COLO829 (cell line): ENCODE measurements at regions not wholly inside any gene's neighbourhood (a gene's known extent, or its start where the extent isn't known, plus 50 kb on each side); places are given as distances from the start of the nearest gene placed in this dataset.

Experiments used
- DNase-seq: peaks from one replicate; pipeline ENCODE4 v3.0.0; 2012; ENCODE audit warnings: low spot score

DNA sequence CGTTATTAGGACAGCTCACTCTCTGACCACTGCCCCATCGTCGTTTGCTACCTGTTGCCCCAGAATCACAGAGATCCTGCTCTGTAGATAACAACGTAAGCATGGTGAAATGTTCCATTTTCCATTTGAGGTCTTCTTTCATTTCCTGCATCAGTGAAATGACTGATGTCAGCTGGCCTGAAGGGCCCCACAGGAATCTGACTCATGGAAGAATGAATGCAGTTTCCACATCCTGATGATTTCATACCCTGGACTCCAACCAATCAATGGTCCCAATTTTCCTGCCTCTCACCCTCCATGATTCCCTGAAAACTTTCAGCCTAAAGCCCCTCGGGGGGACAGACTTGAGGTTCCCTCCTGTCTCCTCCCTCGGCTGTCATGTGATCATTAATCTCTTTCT, 394.4 kb upstream of the CDH4 start:
- DNase-seq = no peak

DNA sequence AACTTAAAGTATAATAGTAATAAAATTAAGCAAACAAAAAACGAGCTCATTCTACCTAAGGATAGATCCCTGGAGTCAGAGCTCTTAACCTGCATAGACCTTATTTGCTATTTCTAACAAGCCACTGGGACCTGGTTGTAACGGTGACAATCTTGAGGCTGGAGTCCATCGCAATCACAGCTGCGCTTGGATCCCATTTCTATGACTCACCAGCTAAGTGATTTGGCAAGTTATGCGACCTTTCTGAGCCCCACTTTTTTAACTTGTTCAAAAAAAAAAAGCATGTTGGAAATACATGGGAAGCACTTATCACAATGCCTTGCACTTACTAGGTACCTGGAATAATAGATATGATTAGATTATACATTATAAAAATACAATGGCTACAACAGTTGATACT, 389.5 kb upstream of the CDH4 start:
- DNase-seq = no peak

DNA sequence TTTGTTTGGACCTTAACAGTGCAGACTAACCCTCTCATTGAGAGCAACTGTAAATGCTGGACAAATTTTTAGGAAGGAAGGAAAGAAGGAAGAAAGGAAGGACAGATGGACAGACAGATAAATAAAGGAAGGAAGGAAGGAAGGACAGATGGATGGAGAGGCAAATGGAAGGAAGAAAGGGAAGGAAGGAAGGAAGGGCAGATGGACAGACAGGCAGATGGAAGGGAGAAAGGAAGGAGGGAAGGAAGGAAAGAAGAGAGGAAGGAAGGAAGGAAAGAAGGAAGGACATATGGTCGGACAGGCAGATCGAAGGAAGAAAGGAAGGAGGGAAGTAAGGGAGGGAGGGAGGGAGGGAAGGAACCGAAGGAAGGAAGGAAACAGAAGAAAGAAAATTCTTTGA, 388.5 kb upstream of the CDH4 start:
- DNase-seq = no peak

DNA sequence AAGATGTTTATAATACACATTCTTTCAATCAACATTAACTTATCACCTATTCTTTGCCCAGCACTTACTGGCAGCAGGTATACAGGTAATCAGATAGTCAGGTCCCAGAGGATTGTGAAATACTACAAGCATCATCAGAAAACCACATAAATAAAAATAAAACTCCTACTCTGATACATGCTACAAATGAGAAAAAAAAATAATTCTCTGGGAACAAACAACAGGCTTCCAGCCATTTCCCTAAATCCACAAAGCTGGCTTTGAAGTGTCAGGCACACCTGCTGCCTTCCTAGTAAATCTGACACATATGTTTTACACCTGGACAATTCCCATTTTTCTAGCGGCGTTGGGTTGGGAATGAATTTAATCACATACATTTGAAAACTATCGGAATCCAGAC, 384.5 kb upstream of the CDH4 start:
- DNase-seq = no peak

DNA sequence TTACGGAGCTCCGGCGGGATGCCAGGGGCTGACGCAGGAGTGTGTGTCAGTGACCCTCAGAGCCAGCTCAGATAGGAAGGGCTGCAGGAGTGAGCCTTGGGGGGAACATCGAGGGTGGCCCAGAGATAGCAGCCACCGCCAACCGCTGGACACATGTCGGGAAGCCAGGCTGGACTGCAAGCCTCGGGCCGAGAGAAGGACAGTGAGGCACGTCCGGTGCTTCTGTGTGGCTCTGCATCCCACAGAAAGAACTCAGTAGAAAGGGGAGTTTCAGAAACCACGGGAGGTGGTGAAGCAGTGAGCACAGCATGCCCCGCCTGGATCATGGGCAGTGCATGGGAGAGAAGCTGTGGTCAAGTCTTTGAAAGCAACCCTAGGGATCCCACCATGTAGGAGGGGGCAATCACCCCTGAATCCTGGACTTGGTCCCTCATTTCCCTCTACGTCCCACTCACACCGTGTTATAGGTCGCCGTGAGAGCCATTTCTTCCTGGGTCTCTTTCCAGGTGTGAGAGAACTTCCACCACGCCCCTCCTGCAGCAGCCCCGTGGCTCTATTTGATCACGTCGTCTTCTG, 383.7 kb upstream of the CDH4 start:
- DNase-seq = no peak

DNA sequence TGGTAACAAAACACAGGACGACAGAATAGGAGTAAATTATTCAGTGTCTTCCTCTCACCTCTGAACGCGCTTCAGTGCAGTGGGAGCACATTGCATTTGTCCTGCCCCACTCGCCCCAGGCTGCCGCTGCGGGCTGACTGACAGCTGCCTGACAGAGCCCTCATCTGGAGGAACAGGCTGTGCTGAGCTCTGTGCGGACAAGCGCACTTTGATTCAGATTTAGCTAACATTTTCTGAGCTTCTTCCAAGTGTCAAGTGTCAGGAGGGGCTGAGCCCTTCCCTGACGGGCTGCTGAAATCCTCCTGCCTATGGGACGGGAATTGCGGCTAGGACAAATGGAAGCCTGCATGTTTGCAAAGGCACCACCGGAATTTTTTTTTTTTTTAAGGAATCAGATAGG, 383.0 kb upstream of the CDH4 start:
- no peak for DNase-seq

DNA sequence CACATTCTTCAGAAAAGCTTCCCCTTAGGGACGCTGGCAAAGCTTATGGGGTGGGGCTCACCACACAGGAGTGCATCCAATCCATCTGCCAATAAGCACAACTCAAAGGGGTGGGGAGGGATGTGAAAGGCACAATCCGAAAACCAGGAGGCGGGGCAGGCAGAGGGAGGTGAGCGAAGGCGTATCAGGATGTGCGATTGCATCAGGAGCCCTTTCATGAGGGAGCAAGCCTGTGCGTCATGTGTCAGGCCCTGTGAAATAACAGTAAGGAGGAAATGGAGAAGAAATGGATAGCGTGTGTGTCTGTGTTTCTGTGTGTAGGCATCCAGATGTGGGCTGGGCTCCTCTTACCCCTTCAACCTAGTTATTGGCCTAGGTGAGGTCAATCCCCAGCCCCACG, 382.4 kb upstream of the CDH4 start:
- no peak for DNase-seq

DNA sequence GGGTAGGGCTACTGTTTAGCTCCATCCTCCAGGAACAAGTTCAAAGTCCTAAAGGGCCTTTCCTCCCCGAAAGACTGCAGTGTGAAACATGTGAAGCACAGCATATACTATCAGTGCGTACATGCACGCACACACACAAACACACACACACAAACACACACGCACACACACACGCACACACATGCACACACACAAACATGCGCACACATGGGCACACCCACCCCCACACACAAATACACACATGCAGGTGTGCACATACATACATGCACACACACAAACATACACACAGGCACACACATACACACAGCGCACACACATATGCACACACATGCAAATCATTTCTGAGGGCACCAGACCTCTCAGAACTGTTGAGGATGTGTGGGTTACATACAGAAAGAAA, 382.0 kb upstream of the CDH4 start:
- no peak for DNase-seq

DNA sequence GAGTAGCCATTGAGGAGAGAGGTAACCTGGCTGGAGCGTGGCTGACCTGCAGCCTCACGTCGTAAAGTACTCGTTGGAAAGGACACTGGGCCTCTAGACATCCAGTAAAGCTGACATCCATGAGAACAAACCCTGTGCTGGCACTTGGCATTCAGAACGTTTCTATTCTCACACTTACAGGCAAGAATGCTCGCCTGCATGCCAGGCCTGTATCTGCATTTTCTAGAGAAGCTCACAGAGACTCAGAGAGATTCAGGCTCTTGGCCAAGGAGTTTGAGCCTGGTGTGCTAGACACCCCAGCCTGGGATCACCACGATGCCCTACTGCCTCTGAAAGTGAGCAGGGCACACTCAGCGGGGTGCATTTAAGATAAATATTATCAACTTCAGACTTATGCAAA, 379.8 kb upstream of the CDH4 start:
- no peak for DNase-seq

DNA sequence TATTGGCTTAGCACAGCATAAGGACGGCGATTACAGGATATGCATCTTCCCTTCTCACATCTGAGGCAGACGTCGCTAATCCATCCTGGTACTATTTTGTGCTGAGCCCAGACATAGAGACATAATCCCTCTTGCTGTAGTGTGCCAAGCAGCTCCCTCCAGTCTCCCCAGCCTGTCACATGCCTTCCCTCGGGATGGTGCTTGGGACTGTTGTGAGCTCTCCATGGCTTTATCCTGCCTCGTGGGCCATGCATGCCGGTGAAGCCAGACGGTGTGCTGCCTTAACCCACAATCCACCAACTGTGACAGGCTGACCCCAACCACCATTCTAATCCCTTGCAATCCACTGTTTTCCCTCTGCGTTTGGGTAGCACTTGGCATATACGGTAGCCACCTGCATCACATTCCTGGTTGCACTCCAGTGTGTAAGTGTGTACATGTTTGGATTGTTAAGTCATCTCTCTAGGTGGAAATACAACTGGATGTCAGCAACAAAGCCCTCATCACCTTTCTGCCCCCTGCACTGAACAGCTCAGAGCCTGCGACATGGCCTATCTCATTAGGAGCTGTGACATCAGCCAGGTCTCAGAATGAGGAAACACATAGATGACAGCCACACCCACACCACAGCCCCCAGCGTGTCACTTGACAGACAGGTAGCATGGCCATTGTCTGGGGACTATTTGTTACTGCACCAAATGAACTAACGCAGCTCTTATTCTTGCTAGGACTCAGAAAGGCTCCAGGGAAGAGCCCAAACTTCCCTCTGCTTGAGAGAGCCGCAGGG, 374.8 kb upstream of the CDH4 start:
- no peak for DNase-seq

DNA sequence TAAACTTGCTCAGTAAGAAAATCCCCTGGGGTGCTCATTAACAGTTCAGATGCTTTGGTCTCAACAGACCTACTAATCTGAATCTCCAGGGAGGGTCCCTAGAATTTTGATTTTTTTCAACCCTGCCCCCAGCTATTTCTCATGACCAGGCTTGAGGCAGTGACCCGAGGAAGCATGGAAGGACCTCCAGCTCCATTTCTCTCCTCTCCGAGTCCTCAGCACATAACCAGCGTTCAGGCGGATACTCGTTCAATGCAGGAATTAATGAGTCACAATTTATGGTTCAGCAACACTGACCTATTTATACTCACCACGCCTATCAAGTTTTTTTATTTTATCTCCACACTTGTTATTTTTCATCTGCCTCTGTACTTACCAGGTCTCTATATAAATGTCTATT, 369.2 kb upstream of the CDH4 start:
- no peak for DNase-seq

DNA sequence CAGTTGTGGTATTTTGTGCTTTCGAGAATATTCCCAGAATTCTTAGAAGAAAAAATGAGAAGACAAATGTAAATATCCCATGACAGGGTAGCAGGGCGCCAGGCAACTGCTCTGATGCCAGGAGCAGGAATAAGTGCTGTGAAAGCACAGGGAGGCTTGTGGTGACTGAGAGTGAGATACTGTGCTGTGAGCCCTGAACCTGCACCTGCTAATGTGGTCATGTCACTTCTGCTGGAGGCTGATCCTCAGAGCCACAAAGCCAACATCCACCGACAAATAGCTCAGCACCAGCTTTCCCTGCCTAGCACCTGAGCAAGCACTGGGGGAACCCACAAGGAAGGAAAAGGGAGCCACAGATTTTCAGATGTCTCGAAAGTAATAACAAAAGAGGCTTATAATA, 368.6 kb upstream of the CDH4 start:
- DNase-seq = no peak

DNA sequence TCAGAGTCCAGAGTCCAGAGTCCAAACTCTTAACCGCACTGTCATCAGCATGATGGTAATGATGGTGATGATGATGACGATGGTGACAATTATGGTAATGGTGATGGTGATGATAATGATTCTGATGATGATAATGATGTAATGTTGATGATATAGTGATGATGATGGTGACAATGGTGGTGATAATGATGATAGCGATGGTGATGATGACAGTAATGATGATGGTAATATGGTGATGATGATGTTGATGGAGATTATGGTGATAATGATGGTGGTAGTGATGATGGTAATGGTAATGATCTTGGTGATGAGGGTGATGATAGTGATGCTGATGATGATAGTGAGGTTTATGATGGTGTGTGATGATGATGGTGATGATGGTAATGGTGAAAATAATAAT, 367.8 kb upstream of the CDH4 start:
- no peak for DNase-seq

DNA sequence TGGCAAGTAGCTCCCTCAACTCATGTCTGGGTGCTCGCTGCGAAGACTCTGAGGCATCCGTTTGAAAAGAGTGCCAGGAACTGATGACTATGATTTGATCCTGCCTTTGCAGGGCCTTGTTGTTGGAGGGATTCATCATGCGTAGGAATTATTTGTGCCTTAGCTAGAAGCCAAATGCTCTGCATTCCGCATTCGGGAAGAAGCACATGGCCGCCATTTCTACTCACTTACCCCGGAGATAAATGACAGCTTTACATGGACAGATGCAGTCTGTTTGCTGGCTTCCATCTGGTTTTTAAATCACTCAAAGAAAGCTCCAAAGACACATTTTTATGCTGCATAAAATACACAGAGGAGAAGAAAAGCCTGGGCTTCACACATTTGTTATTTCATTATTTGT, 363.3 kb upstream of the CDH4 start:
- DNase-seq = no peak

DNA sequence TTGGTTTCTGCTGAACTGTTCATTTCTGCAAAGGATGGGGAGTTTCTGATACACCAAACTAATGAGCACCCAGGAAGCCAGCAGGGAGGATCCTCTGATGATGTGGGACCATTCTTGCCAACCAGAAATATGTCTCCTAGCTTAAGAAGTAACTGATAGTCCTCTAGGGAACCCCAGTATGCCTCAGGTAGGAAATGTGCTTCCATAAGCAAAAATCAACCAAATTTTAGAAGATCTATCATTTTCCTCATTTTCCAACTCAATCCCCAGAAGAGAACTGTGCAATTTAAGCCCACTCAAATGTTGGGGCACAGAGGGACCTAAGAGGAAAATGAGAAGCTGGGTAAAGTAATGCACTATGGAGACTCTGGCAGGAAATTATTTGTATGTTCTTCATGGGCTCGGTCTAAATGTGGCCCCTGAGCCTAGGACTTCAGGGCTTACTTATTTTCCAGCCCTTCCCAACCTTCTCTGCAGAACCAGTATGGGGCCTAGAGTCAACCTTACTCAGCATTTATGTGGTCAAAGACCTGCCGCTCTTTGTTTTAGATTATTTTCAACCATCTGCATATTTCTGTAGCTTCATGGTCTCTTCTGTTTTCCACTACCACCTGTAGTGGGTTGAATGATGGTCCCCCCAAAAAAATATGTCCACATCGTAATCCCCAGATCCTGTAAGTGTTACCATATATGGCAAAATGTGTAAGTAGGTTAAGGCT, 359.8 kb upstream of the CDH4 start:
- no peak for DNase-seq

DNA sequence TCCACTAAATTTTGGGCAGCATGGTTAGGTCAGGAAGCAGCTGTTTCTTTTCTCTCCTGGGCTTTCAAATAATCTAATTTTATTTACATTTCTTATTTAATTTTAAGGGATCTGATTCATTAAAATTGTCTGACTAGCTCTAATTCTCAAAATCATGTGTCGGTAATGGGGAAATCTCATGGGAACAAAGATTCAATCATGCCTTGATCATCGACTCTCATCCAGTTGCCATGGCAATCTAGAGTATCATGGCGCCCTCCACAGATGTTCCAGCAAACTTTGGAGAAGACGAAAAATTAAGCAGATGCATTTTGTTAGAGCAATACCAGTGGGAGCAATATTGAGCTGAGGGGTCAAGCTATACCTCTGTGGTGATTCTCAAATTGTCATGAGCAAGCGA, 358.0 kb upstream of the CDH4 start:
- DNase-seq = no peak

DNA sequence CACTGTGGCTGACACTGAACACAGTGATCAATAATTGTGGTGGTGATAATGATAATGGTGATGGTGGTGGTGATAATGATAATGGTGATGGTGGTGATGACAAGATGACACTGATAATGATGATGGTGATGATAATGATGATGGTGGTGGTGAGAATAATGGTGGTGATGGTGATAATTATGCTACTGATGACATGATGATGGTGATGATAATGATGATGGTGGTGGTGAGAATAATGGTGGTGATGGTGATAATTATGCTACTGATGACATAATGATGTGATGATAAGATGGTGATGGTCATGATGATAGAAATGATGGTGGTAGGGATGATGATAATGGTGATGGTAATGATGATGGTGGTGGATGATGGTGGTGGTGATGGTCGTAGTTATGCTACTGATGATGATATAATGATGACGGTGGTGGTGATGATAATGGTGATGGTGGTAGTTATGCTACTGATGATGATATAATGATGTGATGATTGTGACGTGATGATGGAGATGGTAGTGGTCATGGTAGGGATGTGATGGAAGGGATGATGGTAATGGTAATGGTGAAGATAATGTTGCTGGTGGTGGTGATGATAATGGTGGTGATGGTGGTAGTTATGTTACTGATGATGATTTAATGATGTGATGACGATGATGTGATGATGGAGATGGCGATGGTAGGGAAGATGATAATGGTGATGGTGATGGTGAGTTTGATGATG, 356.5 kb upstream of the CDH4 start:
- DNase-seq = no peak

DNA sequence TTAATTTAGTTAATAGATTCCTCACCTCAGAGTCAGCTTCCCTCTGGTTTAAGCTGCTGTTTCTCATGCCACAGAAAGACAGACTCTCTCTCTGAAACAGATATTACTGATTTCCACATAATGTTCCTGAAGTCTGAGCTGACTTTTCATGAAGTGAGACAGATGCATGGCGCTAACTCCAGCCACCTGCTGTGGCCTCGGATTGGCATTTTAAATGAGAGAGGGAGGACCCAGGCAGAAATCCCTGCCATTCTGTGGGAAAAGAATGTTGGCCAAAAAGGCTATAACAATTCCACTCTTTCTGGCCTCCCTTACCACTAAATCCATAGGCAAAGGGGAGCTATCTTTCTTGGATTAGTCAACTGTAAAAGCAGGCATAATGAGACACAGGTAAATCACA, 354.1 kb upstream of the CDH4 start:
- DNase-seq = no peak

DNA sequence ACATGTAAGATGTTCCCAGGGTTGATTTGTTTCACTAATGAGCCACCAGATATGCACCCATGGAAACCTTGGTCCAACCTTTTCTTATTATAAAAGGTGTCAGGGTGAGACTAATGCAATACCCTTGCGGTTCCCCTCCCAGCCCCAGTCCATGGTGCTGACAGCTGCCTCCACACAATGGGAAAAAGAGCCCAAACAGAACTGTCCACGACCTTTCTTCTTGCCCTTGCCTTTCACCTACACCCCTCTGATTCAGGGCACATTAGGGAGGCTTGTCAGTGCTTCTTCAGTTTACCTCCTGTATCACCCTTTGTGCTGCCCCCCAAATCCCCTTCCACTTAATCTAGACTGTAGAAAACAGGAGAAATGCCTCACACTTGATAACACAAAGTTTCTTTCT, 352.7 kb upstream of the CDH4 start:
- DNase-seq = no peak

DNA sequence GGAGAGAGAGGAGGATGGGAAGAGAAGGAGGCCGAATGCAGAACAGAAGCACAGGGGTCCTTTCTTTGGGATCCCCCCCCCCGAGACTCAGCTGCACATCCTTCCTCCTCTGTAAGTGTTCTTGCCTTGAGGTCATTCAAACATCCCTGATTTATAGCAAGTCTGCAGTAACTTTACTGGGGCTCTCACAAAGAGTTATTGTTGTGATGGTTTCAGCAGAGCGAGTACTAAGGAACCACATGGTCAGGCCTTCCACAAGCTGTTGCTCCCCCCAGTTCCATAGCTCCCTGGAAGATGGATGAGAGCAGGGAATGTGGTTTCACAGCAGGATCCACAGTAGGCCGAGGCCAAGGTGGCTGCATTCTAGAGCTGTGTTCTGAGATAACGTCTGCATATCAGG, 351.4 kb upstream of the CDH4 start:
- DNase-seq = no peak

DNA sequence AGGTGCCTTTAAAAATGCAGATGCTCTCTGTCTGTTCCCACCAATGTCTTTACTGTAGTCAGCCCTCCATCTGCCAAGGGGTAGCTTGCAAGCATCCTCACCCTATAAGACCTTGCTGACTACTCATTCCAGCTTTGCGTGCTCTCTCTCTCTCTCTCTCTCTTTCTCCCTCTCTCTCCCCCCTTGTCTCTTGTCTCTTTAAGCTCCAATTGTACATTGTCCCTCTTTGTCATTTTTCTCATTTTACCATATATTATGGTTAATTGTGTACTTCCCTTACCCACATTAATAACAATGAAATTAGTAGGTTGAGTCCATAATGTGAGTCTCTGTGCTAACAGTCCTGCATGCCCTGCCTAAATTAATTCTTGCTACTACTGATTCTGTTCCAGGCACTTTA, 350.2 kb upstream of the CDH4 start:
- no peak for DNase-seq

DNA sequence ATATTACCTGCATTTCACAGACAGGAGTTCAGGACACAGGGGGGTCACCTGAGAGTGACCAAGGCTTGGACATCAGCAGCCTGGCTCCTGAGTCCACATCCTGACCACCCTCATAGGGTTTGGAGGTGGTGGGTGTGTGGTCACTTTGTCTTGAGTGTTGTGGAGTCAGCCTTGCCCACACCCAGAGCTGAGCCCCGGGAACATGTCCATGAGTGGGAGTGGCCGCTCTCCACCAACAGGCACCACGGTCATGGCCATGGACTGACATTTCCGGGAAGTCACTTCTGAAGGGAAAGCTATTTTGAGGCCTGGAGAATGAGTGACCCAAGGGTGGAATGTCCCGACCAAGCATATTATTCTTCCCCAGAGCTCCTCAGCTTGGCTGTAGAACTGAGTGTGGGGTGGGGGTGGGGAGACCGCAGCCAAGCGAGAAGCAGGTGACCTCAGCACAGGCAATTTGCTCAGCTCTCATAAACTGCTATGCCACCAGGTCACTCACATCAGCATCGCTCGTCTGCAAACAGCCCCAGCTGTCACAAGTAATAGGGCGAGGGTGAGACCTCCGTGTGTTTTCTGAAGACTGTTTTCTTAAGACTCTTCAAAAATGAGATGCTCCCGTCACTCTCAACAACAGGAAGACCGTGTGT, 348.6 kb upstream of the CDH4 start:
- no peak for DNase-seq

DNA sequence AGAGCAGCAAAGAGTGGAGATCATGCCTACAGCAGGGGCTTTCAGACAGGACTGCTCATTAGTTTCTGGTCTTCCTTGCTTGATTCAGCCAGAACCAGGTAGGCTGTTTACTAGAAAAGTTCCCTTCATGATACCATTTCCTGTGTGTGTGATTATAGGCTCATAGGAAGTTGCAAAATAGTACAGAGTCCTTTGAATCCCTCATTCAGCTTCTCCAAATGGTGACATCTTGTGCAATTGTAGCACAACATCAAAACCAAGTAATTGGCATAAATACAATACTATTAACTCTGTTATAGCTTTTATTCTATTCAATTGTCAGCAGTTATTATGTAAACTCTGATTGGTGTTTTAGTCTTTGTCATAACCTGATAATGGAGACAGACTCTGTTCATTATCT, 347.3 kb upstream of the CDH4 start:
- no peak for DNase-seq
